ENCODE measurements at regions not wholly inside any gene's neighbourhood (a gene's known extent, or its start where the extent isn't known, plus 50 kb on each side); places are given as distances from the start of the nearest gene placed in this dataset.

DNA sequence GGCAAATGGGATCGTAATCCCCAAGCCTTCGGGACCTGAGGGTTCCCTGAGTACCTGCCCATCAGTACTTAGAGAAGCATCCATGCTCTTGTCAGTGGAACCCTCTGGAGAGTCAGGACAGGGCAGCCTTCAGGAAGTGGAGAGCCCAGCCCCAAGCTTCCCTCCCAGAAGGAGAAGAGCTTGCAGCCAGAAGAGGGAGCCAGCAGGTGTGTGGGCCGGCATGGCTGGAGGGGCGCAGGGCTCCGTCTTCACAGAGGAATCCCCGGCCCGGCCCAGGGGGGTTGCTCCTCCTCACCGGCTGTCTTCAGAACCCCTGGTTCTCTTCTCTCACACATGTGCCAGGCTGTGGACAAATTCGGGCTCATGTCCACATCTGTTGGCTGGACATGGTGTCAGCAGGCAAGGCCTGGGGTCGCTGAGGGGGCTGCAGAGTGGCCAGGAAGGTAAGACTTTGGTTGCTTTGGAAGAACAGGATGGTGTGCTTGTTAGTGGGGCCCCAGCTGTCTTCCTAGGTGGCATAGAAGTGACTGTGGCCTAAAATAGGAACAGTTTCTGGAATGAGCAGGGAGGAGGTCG, 58.9 kb upstream of the RXRA start:
- Histone ChIP-seq H3K4me3 (ENCODE audit: insufficient read length, low read depth) (no peak overlapping the region), H3K36me3 (ENCODE audit: insufficient read depth, insufficient read length, low read length) (no peaks in the 10 kb centered on the region), H3K4me1 (ENCODE audit: insufficient read depth, insufficient read length) (peaks cover 8% of the 10 kb centered on the region), H3K9ac (ENCODE audit: insufficient read length, low read depth) (no peak overlapping the region), H3K27me3 (ENCODE audit: insufficient read depth, insufficient read length) (no peaks in the 10 kb centered on the region), H3K9me3 (ENCODE audit: insufficient read depth, low read length) (no peaks in the 10 kb centered on the region)
- no peak for DNase-seq (ENCODE audit: low read depth, low spot score)
- TF ChIP-seq ZNF274 (IDR thresholded peaks at IDR 0.05; ENCODE audit: low read depth, low read length), result no peak
- no peak for TF ChIP-seq SUZ12 (IDR thresholded peaks at IDR 0.05; ENCODE audit: extremely low read depth, insufficient read depth, insufficient read length)
- no peak for TF ChIP-seq YY1 (IDR thresholded peaks at IDR 0.05; ENCODE audit: insufficient read depth, insufficient read length)

DNA sequence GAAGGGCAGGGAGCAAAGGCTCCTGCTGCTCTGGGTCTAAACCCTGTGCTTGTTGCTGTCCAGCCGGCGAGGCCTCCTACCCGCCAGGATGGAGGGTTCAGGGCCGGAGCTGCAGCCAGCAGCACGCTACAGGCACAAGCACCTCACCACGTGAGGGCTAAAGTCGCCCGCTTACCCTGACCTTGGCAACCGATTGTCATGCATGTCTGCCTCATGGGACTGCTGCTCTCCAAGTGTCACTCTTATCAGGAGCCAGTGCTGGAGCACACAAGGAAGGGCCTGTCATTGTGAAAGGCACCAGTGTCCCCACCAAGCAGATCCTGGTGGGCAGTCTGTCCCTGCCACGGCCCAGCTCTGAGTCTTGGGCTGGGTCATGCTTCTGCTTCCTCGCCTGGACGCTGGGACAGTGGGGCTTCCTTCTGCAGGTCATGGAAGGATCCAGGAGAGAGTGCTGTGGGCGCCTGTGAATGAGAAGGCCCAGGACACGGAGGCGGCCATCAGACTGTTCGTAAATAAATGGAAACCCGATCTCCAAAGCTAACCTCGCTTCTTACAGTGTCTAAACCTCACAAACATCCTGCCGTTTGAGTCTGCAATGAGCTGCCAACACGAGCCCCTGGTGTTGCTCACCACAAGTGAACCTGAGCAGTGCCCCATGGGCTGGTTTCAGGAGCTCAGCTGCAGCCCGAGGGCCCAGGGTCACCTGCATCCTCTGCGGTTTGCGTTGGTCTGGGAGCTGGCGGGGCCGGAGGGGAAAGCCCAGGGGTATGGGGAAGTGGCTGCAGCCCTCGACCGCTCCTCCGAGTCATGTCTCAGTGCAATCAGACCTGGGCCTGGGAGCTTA, 58.2 kb upstream of the RXRA start:
- TF ChIP-seq YY1 (IDR thresholded peaks at IDR 0.05; ENCODE audit: insufficient read depth, insufficient read length), result no peak
- no peak for TF ChIP-seq SUZ12 (IDR thresholded peaks at IDR 0.05; ENCODE audit: extremely low read depth, insufficient read depth, insufficient read length)
- no peak for TF ChIP-seq ZNF274 (IDR thresholded peaks at IDR 0.05; ENCODE audit: low read depth, low read length)
- H3K4me1 ChIP-seq (ENCODE audit: insufficient read depth, insufficient read length), result peaks cover 8% of the 10 kb centered on the region
- H3K27me3 ChIP-seq (ENCODE audit: insufficient read depth, insufficient read length), result no peaks in the 10 kb centered on the region
- no peak overlapping the region for H3K4me3 ChIP-seq (ENCODE audit: insufficient read length, low read depth)
- H3K9ac ChIP-seq (ENCODE audit: insufficient read length, low read depth), result no peak overlapping the region
- no peaks in the 10 kb centered on the region for H3K36me3 ChIP-seq (ENCODE audit: insufficient read depth, insufficient read length, low read length)
- H3K9me3 ChIP-seq (ENCODE audit: insufficient read depth, low read length), result no peaks in the 10 kb centered on the region
- no peak for DNase-seq (ENCODE audit: low read depth, low spot score)

DNA sequence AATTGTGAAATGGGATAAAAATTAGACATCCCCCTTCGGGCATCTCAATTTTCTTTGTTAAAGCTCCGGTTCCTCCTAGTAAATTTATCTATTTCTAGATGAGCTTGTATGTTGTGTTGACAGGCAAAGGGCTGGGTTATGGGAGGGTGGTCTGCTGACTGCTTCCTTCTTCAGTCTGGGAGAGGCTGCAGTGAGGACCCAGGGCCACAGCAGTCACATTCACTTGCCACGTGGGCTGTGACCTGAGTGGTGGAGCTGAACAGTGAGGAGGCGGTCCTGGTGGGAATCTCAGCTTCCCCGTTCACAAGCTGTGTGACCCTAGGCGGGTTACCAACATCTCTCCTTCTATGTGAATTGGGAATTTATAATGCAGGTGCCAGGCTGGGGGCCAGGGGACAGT, 57.5 kb upstream of the RXRA start:
- DNase-seq (ENCODE audit: low read depth, low spot score), result no peak
- H3K4me1 ChIP-seq (ENCODE audit: insufficient read depth, insufficient read length), result peaks cover 8% of the 10 kb centered on the region
- H3K9ac ChIP-seq (ENCODE audit: insufficient read length, low read depth), result no peak overlapping the region
- H3K4me3 ChIP-seq (ENCODE audit: insufficient read length, low read depth), result no peak overlapping the region
- no peak for TF ChIP-seq ZNF274 (IDR thresholded peaks at IDR 0.05; ENCODE audit: low read depth, low read length)
- no peak for TF ChIP-seq SUZ12 (IDR thresholded peaks at IDR 0.05; ENCODE audit: extremely low read depth, insufficient read depth, insufficient read length)
- TF ChIP-seq YY1 (IDR thresholded peaks at IDR 0.05; ENCODE audit: insufficient read depth, insufficient read length), result no peak
- H3K27me3 ChIP-seq (ENCODE audit: insufficient read depth, insufficient read length), result no peaks in the 10 kb centered on the region
- no peaks in the 10 kb centered on the region for H3K9me3 ChIP-seq (ENCODE audit: insufficient read depth, low read length)
- H3K36me3 ChIP-seq (ENCODE audit: insufficient read depth, insufficient read length, low read length), result no peaks in the 10 kb centered on the region

DNA sequence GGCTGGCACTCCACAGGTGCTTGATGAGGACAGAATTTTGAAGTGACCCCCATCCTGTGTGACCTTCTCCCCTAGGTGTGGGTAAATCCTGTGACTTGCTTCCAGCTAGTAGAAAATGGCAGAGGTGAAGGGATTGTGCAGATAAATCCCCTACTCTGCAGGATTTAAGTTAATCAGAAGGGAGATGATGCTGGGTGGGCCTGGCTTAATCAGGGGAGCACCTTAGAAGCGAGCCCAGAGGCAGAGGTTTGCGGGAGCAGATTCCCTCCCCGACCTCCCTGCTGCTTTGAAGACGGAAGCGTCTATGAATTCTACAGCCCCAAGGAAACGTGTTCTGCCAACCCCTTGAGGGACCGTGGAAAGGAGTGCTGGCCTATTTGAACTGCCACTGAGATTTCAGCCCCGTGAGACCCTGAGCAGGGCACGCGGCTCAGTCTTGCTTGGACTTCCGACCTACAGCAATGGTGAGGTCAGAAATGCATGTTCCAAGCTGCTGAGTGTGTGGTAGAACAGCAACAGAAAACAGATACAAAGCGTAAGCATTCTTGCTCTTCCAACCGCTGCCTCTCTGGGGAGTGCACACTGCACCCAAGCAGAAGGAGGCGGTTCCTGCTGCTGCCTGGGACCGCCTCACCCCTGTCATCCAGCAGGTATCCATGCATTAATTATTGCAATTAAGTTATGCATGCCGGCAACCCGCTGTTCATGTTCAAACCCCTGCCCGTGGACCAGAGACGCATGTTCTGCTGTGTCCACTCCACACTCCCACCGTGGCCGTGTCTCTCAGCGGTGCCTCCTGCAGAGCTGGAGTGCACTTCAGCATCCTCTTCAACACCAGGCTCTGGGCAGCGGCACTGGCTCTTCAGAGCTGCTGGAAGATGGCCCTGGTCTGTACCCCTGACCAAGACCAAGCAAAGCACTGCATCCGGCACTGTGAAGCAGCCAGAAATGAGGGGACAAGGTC, 54.6 kb upstream of the RXRA start:
- Histone ChIP-seq H3K4me3 (ENCODE audit: insufficient read length, low read depth) (no peak overlapping the region), H3K27me3 (ENCODE audit: insufficient read depth, insufficient read length) (no peaks in the 10 kb centered on the region), H3K36me3 (ENCODE audit: insufficient read depth, insufficient read length, low read length) (no peaks in the 10 kb centered on the region), H3K4me1 (ENCODE audit: insufficient read depth, insufficient read length) (peaks cover 12% of the 10 kb centered on the region), H3K9me3 (ENCODE audit: insufficient read depth, low read length) (no peaks in the 10 kb centered on the region), H3K9ac (ENCODE audit: insufficient read length, low read depth) (no peak overlapping the region)
- no peak for TF ChIP-seq ZNF274 (IDR thresholded peaks at IDR 0.05; ENCODE audit: low read depth, low read length)
- TF ChIP-seq YY1 (IDR thresholded peaks at IDR 0.05; ENCODE audit: insufficient read depth, insufficient read length), result no peak
- TF ChIP-seq SUZ12 (IDR thresholded peaks at IDR 0.05; ENCODE audit: extremely low read depth, insufficient read depth, insufficient read length), result no peak
- no peak for DNase-seq (ENCODE audit: low read depth, low spot score)

DNA sequence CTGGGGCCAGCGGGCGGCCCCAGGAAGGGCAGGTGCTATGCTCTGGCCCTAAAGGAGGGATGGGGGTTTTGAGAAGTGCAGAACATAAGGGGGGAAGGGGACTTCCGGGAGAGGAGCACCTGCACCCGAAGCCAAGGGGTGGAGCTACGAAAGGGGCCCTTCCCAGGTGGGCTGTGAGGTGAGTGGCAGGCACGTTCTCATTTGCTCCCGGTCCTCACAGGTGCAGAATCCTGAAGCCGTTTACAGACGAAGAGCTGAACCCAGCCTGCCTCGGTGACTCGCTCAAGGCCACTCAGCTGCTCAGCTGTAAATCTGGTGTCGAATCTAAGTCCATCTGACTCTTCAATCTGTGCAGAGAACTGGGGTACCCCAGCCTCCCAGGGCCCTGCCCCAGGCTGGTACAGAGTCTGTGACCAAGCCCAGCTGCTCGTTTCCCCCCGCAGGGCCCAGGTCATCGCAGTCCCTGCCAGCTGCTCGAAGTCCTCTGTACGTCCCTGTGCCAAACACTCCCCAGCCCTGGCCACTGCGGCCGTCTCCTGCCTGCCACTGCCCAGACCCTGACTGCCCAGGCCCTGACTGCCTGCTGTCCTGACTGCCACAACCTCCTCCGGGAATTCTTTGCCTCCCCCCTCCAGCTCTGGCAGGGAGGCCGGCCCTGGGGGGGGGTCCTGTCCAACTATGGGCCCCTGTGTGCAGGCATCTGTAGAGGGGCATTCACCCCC, 53.8 kb upstream of the RXRA start:
- Histone ChIP-seq H3K4me3 (ENCODE audit: insufficient read length, low read depth) (no peak overlapping the region), H3K9ac (ENCODE audit: insufficient read length, low read depth) (no peak overlapping the region), H3K27me3 (ENCODE audit: insufficient read depth, insufficient read length) (no peaks in the 10 kb centered on the region), H3K36me3 (ENCODE audit: insufficient read depth, insufficient read length, low read length) (no peaks in the 10 kb centered on the region), H3K9me3 (ENCODE audit: insufficient read depth, low read length) (no peaks in the 10 kb centered on the region), H3K4me1 (ENCODE audit: insufficient read depth, insufficient read length) (peaks cover 16% of the 10 kb centered on the region)
- TF ChIP-seq ZNF274 (IDR thresholded peaks at IDR 0.05; ENCODE audit: low read depth, low read length), result no peak
- no peak for TF ChIP-seq SUZ12 (IDR thresholded peaks at IDR 0.05; ENCODE audit: extremely low read depth, insufficient read depth, insufficient read length)
- TF ChIP-seq YY1 (IDR thresholded peaks at IDR 0.05; ENCODE audit: insufficient read depth, insufficient read length), result no peak
- no peak for DNase-seq (ENCODE audit: low read depth, low spot score)

DNA sequence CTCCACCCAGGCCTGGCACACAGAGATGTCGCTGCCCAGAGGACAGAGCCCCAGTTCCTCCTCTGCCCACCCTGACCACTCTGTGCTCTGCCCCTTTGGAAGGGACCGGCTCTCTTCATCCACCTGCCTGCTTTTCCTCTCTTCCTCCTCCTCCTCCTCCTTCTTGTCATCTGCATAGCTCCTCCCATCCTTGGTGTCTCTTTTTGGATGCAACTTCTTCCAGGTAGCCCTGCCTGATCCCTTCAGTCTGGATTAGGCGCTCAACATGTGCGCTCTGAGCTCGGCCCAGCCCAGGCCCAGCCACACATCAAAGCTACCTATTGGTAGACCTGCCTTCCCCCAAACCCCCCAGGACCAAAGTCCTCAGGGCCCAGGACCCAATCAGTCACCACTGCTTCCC, 52.6 kb upstream of the RXRA start:
- Histone ChIP-seq H3K4me1 (ENCODE audit: insufficient read depth, insufficient read length) (peaks cover 10% of the 10 kb centered on the region), H3K27me3 (ENCODE audit: insufficient read depth, insufficient read length) (no peaks in the 10 kb centered on the region)

More for the DNA sequence above, 52.6 kb upstream of the RXRA start:
- no peaks in the 10 kb centered on the region for H3K36me3 ChIP-seq (ENCODE audit: insufficient read depth, insufficient read length, low read length)
- no peak overlapping the region for H3K9ac ChIP-seq (ENCODE audit: insufficient read length, low read depth)
- no peak for DNase-seq (ENCODE audit: low read depth, low spot score)
- TF ChIP-seq ZNF274 (IDR thresholded peaks at IDR 0.05; ENCODE audit: low read depth, low read length) (no peak), SUZ12 (IDR thresholded peaks at IDR 0.05; ENCODE audit: extremely low read depth, insufficient read depth, insufficient read length) (no peak), YY1 (IDR thresholded peaks at IDR 0.05; ENCODE audit: insufficient read depth, insufficient read length) (no peak)
- H3K9me3 ChIP-seq (ENCODE audit: insufficient read depth, low read length), result peaks cover 5% of the 10 kb centered on the region; the same call in 1 of the 2 replicates
- H3K4me3 ChIP-seq (ENCODE audit: insufficient read length, low read depth), result no peak overlapping the region
